Erythroblast (primary cell): ENCODE measurements at regions not wholly inside any gene's neighbourhood (a gene's known extent, or its start where the extent isn't known, plus 50 kb on each side); places are given as distances from the start of the nearest gene placed in this dataset.
A peak's percentile ranks its signal among the peaks of the same experiment; 100 is the strongest.

Source experiments
- DNase-seq, 2 experiments: peaks; one replicate each; lab custom pipeline; 2025; lab: John Stamatoyannopoulos, UW
- GATA1 ChIP-seq: IDR thresholded peaks from 2 replicates; pipeline ENCODE4 v1.6.1; 2011; ENCODE audit warnings: low read depth, mild to moderate bottlenecking, control low read depth, low read length, moderate library complexity
- POLR2A ChIP-seq: IDR thresholded peaks from 2 replicates; pipeline ENCODE4 v1.6.1; 2011; ENCODE audit warnings: mild to moderate bottlenecking, low read length

GRCh38 chr9:26369093-26369492 lies 523.5 kb downstream of the CAAP1 start:
- TF ChIP-seq POLR2A (no peak), GATA1 (no peak)
- DNase-seq: no peak

- no peak for DNase-seq
- no peak for TF ChIP-seq GATA1
Measured at GRCh38 chr9:26368241-26368640, 524.4 kb downstream of the CAAP1 start.

GRCh38 chr9:26361010-26361409 lies 531.6 kb downstream of the CAAP1 start:
- DNase-seq: no peak

GRCh38 chr9:26358836-26359235 lies 533.8 kb downstream of the CAAP1 start:
- no peak for DNase-seq
- TF ChIP-seq GATA1 (no peak), POLR2A (no peak)

More at GRCh38 chr9:26361010-26361409, 531.6 kb downstream of the CAAP1 start:
- TF ChIP-seq GATA1 (no peak), POLR2A (no peak)

- TF ChIP-seq GATA1 (no peak), POLR2A (no peak)
- DNase-seq: no peak
Measured at GRCh38 chr9:26357803-26358344, 534.7 kb downstream of the CAAP1 start.

GRCh38 chr9:26356491-26356890 lies 536.1 kb downstream of the CAAP1 start:
- TF ChIP-seq POLR2A: no peak
- no peak for TF ChIP-seq GATA1
- DNase-seq: no peak

- no peak for DNase-seq
- TF ChIP-seq GATA1: no peak
- no peak for TF ChIP-seq POLR2A
Measured at GRCh38 chr9:26346942-26347477, 545.6 kb downstream of the CAAP1 start.

GRCh38 chr9:26341545-26341944 lies 551.1 kb downstream of the CAAP1 start:
- no peak for DNase-seq
- TF ChIP-seq GATA1: no peak
- TF ChIP-seq POLR2A: no peak

GRCh38 chr9:26339796-26340195 lies 552.8 kb downstream of the CAAP1 start:
- no peak for TF ChIP-seq POLR2A
- TF ChIP-seq GATA1: no peak

GRCh38 chr9:26335116-26335515 lies 557.5 kb downstream of the CAAP1 start:
- no peak for DNase-seq
- TF ChIP-seq POLR2A: no peak
- TF ChIP-seq GATA1: no peak

More at GRCh38 chr9:26339796-26340195, 552.8 kb downstream of the CAAP1 start:
- DNase-seq: no peak

- TF ChIP-seq GATA1 (no peak), POLR2A (no peak)
- no peak for DNase-seq
Measured at GRCh38 chr9:26334706-26335105, 557.9 kb downstream of the CAAP1 start.

- no peak for DNase-seq
- no peak for TF ChIP-seq GATA1
- TF ChIP-seq POLR2A: no peak
Measured at GRCh38 chr9:26331223-26331622, 561.4 kb downstream of the CAAP1 start.

- no peak for DNase-seq
Measured at GRCh38 chr9:26329974-26330373, 562.6 kb downstream of the CAAP1 start.

GRCh38 chr9:26326563-26326962 lies 566.0 kb downstream of the CAAP1 start:
- TF ChIP-seq GATA1 (no peak), POLR2A (no peak)
- peak; percentile 26 to 62 for DNase-seq

More at GRCh38 chr9:26329974-26330373, 562.6 kb downstream of the CAAP1 start:
- no peak for TF ChIP-seq GATA1
- TF ChIP-seq POLR2A: no peak

- TF ChIP-seq POLR2A (no peak), GATA1 (no peak)
- no peak for DNase-seq
Measured at GRCh38 chr9:26325444-26325829, 567.2 kb downstream of the CAAP1 start.
